ENCODE measurements at regions not wholly inside any gene's neighbourhood (a gene's known extent, or its start where the extent isn't known, plus 50 kb on each side); places are given as distances from the start of the nearest gene placed in this dataset.

- CTCF ChIA-PET (ENCODE audit: unreplicated experiment): no interaction called here
- H3K9me3 ChIP-seq (ENCODE audit: low read length): no peaks in the 10 kb centered on the region
- DNase-seq (ENCODE audit: low spot score): no peak
- no peaks in the 10 kb centered on the region for H4K20me1 ChIP-seq (ENCODE audit: insufficient read depth, low read length)
- H3K4me1 ChIP-seq (ENCODE audit: insufficient read depth, low read length, poor library complexity, severe bottlenecking): no peaks in the 10 kb centered on the region
- no peaks in the 10 kb centered on the region for H3K79me2 ChIP-seq (ENCODE audit: insufficient read depth, low read depth, low read length)
- intact Hi-C loops (cut with micrococcal nuclease; ENCODE audit: unreplicated experiment): no loop called here
- no TSS peak for BruUV-seq (replicated peaks)
- H2AFZ ChIP-seq (ENCODE audit: low read length): no peak overlapping the region
- H3K4me2 ChIP-seq (ENCODE audit: low read length): no peak overlapping the region
- H3K36me3 ChIP-seq (ENCODE audit: insufficient read depth, low read length): no peaks in the 10 kb centered on the region
- H3K27ac ChIP-seq (ENCODE audit: low read depth, low read length, poor library complexity, severe bottlenecking): no peak overlapping the region
- TF ChIP-seq EZH2phosphoT487 (IDR thresholded peaks at IDR 0.05; ENCODE audit: borderline replicate concordance, low read depth, low read length) (no peak), CTCF (conservative IDR thresholded peaks at IDR 0.05; ENCODE audit: low read length) (no peak)
- no peaks in the 10 kb centered on the region for H3K9me2 ChIP-seq (ENCODE audit: insufficient read depth, low read length)
- POLR2A ChIA-PET: interaction anchor here (0.6 kb wide), 1 partner anchor 678 kb away, joined by 6 read pairs; no protein-coding TSS in a partner anchor
- no peak overlapping the region for H3K4me3 ChIP-seq (ENCODE audit: low read depth, low read length, poor library complexity, severe bottlenecking)
These were observed 235.9 kb upstream of the PCDH18 start for GRCh38 chr4:137768196-137768595.

GRCh38 chr4:137762591-137762990 lies 230.3 kb upstream of the PCDH18 start:
- no peak for DNase-seq (ENCODE audit: low spot score)
- Histone ChIP-seq H3K4me1 (ENCODE audit: insufficient read depth, low read length, poor library complexity, severe bottlenecking) (no peaks in the 10 kb centered on the region), H3K4me2 (ENCODE audit: low read length) (no peak overlapping the region), H3K4me3 (ENCODE audit: low read depth, low read length, poor library complexity, severe bottlenecking) (no peak overlapping the region), H3K79me2 (ENCODE audit: insufficient read depth, low read depth, low read length) (no peaks in the 10 kb centered on the region), H3K36me3 (ENCODE audit: insufficient read depth, low read length) (no peaks in the 10 kb centered on the region), H3K9me2 (ENCODE audit: insufficient read depth, low read length) (no peaks in the 10 kb centered on the region), H4K20me1 (ENCODE audit: insufficient read depth, low read length) (no peaks in the 10 kb centered on the region), H3K27ac (ENCODE audit: low read depth, low read length, poor library complexity, severe bottlenecking) (no peak overlapping the region), H2AFZ (ENCODE audit: low read length) (no peak overlapping the region), H3K9me3 (ENCODE audit: low read length) (no peaks in the 10 kb centered on the region)
- intact Hi-C loops (cut with micrococcal nuclease; ENCODE audit: unreplicated experiment): no loop called here
- BruUV-seq (replicated peaks): no TSS peak
- ChIA-PET POLR2A (no interaction called here), CTCF (ENCODE audit: unreplicated experiment) (no interaction called here)
- TF ChIP-seq EZH2phosphoT487 (IDR thresholded peaks at IDR 0.05; ENCODE audit: borderline replicate concordance, low read depth, low read length): no peak
- no peak for TF ChIP-seq CTCF (conservative IDR thresholded peaks at IDR 0.05; ENCODE audit: low read length)

GRCh38 chr4:137754652-137755471 lies 222.6 kb upstream of the PCDH18 start:
- Histone ChIP-seq H3K9me2 (ENCODE audit: insufficient read depth, low read length) (no peaks in the 10 kb centered on the region), H2AFZ (ENCODE audit: low read length) (no peak overlapping the region), H3K4me1 (ENCODE audit: insufficient read depth, low read length, poor library complexity, severe bottlenecking) (no peaks in the 10 kb centered on the region), H4K20me1 (ENCODE audit: insufficient read depth, low read length) (no peaks in the 10 kb centered on the region), H3K4me2 (ENCODE audit: low read length) (no peak overlapping the region), H3K4me3 (ENCODE audit: low read depth, low read length, poor library complexity, severe bottlenecking) (no peak overlapping the region), H3K27ac (ENCODE audit: low read depth, low read length, poor library complexity, severe bottlenecking) (no peak overlapping the region), H3K36me3 (ENCODE audit: insufficient read depth, low read length) (no peaks in the 10 kb centered on the region), H3K79me2 (ENCODE audit: insufficient read depth, low read depth, low read length) (no peaks in the 10 kb centered on the region), H3K9me3 (ENCODE audit: low read length) (no peaks in the 10 kb centered on the region)
- TF ChIP-seq EZH2phosphoT487 (IDR thresholded peaks at IDR 0.05; ENCODE audit: borderline replicate concordance, low read depth, low read length): no peak
- TF ChIP-seq CTCF (conservative IDR thresholded peaks at IDR 0.05; ENCODE audit: low read length): no peak
- DNase-seq (ENCODE audit: low spot score): no peak
- ChIA-PET POLR2A (interaction anchor here (0.6 to 0.9 kb wide), 3 partner anchors 11 to 77 kb away, joined by 3 read pairs; no protein-coding TSS in a partner anchor), CTCF (ENCODE audit: unreplicated experiment) (no interaction called here)
- intact Hi-C loops (cut with micrococcal nuclease; ENCODE audit: unreplicated experiment): no loop called here
- no TSS peak for BruUV-seq (replicated peaks)
